GM21390 (cell line): ENCODE measurements at regions not wholly inside any gene's neighbourhood (a gene's known extent, or its start where the extent isn't known, plus 50 kb on each side); places are given as distances from the start of the nearest gene placed in this dataset.
"Not testable (repeated sequence)": the region's sequence is repeated elsewhere in the genome, so short reads cannot be mapped to it uniquely, and the experiment has no call there.

Source experiments
- ATAC-seq: cut with Tn5 transposase; IDR thresholded peaks from one replicate; pipeline ENCODE4 v1.9.1; 2021; ENCODE audit not compliant: unreplicated experiment

GRCh38 chr6:66127061-66127460 lies 420.0 kb upstream of the EYS start:
- ATAC-seq = no peak

DNA sequence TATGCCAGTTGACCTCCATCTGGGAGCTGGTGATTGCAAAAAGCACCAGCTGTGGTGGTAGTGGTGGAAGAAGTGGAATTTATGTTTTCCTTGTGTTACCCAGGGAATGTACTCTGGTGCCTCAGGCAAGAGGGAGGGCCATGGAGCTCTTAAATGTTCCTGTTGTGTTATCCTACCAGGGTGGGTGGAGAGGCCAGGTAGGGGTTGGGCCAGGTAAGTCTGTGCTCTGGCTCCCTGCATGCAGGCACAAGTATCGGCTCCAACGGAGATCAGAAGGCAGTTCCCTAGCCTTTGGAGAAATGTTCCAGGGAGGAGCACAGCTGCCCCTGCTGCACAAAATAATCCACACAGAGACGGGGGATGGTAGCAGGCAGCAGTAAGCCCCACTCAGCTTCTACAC lies 419.3 kb upstream of the EYS start:
- no peak for ATAC-seq

DNA sequence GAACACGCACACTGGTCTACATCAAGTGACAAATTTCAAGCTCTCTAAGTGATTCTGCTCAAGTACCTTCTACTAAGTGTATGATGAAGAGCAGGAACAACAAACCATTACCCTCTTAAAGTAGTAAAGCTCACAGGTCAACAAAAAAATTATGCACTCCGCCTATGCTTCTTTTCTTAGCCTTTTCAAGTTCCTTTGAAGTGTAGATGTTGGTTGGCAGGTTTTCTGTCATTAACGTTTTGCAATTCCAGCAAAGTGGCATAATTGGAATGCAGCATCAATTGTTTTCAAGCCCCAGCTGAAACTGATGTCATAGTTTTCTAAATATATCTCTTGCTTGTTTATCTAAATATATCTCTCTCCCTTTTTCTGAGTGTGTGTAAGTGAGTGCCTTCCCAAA lies 396.9 kb upstream of the EYS start:
- ATAC-seq = no peak

DNA sequence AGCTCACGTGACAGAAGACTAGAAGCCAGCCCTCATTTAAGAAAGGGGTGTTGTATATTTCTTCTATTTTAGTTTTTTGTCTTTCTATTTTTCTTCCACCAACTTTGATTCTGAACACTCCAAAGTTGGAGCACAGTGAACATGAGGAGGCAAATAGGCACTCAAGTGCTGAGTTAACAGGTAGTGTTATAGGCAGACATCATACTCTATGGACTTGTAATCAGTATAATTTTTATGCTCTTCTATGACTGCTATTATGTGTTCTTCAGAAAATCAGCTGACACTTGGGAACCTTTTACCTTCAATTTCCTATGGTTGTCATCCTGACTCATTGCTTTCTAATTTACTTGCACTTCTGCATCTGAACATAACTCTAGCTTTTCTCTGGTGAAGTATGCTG lies 396.3 kb upstream of the EYS start:
- ATAC-seq = no peak

DNA sequence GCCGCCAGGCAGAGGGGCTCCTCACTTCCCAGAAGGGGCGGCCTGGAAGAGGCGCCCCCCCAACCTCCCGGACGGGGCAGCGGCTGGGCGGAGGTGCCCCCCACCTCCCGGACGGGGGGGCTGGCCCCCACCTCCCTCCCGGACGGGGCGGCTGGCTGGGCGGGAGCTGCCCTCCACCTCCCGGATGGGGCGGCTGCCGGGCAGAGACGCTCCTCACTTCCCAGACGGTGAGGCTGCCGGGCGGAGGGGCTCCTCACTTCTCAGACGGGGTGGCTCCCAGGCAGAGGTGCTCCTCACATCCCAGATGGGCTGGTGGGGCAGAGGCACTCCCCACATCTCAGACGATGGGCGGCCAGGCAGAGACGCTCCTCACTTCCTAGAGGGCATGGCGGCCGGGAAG lies 389.7 kb upstream of the EYS start:
- no peak for ATAC-seq

- ATAC-seq = no peak
Measured at GRCh38 chr6:66094615-66095014, 387.6 kb upstream of the EYS start.

GRCh38 chr6:66092306-66092705 lies 385.3 kb upstream of the EYS start:
- ATAC-seq = not testable (repeated sequence)

- ATAC-seq = no peak
Measured at GRCh38 chr6:66086532-66086931, 379.5 kb upstream of the EYS start.

DNA sequence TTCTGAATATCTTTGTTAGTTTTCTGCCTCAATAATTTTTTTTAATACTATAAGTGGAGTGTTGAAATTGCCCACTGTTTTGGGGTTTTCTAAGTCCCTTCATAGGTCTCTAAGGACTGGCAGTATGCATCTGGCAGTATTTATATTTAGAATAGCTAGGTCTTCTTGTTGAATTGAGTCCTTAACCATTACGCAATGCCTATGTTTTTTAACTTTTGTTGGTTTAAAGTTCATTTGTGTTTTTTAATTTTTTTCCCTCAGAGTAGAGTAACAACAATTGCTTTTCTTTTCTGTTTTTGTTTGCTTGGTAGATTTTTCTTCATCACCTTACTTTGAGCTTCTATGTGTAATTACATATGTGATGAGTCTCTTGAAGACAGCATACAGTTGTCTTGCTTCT lies 375.9 kb upstream of the EYS start:
- no peak for ATAC-seq

DNA sequence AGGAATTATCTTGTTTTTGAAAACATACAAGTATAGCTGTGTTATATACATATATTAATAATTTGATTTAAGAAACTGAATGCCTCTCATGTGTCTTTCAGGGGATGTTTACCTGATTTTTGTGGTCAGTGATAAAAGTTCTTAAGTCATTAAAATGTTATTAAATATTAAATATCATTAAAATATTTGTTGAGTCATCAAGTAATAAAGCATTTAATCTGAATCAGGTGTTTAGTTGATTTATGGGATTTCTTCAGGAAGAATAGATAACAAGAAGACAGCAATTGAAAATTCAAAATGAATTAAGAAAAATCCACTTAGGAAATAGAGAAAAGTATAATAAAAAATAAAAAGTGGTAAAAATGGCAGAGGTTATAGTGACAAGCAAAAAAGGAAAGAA lies 361.9 kb upstream of the EYS start:
- no peak for ATAC-seq

DNA sequence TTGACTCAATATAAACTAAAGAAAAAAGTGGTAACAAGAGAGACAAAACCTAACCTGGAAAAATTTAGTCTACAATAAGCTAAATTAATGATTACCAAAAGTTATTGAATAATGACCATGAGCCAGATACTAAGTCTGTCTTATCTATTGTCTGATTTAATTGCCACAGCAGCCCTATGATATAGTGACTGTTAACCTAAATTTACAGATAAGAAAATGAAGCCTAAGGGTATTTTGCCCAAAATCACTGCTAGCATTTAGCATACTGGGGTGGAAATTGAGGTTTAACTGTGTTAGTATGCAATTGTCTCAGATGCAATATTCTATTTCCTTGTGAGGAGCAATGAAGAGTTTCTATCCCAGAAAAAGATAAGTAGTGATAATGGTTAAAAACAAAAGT lies 361.0 kb upstream of the EYS start:
- ATAC-seq = no peak

GRCh38 chr6:66065313-66065712 lies 358.3 kb upstream of the EYS start:
- no peak for ATAC-seq

GRCh38 chr6:66057034-66057433 lies 350.0 kb upstream of the EYS start:
- no peak for ATAC-seq

- ATAC-seq = no peak
Measured at GRCh38 chr6:66054967-66055366, 347.9 kb upstream of the EYS start.

- ATAC-seq = no peak
Measured at GRCh38 chr6:66051812-66052211, 344.8 kb upstream of the EYS start.

DNA sequence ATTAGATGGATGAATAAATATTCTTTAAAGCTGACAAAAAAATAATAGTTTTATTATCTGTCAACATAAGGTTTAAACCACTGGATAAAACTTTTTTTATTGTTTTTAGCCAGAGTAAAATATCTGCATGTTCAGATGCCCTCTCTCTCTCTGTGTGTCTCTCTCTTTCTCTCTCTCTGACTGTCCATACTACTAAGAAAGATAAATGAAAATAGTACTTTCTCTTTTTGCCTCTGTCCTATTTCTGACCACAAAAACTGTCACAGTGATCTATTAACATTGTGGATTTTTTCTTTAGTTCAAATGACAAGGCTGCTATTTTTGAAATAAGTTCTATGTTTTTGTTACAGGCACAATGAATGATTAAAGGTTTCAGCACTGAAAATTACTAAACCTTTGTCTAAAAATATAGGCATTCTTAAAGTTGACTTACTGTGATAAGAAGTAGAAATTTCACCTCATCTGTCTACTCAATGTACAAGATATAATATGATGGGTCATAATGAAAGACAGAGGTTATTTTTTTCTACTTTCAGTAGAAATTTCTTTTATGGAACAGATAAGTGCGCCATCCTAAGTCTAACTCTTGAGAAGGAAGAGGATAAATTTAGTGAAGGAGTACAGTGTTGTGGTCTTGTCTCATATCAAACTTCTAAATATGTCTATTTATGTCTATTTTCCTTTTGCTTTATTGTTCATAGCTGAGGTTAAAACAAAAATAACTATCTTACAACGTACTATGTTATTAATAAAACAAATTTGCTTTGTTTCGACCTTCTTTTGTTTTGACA lies 341.9 kb upstream of the EYS start:
- ATAC-seq = no peak

DNA sequence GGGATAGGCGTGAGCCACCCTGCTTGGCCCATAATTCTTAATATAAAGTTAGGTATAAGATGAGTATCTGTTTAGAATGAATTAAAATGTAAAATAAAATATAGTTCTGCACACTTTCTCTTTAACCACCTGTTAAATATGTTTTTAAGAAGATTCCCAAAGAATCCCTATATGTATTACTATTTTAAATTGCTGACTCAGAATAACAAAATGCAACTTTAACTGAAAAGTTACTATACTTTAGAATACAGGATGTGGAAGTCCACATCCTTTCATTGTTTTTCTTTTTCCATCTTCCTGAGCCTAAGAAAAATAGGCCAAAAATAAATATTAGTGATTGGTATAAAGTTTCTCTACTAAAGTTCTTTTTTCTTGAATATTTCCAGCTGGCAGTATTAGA lies 325.6 kb upstream of the EYS start:
- no peak for ATAC-seq

DNA sequence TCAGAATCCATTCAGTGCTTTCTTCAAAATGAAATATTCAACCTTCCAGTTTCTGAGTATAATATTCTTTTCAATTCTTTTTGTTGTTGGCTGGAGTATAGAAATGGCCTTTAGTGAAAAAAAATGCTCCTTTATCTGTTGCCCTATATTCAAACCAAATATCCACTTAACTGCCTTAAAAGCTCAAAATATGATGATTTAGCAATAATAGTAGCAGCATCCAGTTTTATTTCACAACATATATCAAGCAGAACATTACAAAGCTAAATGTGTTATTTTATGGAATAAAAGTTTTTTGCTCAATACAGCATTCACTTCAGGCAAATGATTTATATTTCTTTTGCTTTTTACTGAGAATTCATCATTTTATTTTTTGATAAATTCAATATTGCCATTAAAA lies 322.4 kb upstream of the EYS start:
- no peak for ATAC-seq

GRCh38 chr6:65999288-65999791 lies 292.3 kb upstream of the EYS start:
- ATAC-seq = no peak

DNA sequence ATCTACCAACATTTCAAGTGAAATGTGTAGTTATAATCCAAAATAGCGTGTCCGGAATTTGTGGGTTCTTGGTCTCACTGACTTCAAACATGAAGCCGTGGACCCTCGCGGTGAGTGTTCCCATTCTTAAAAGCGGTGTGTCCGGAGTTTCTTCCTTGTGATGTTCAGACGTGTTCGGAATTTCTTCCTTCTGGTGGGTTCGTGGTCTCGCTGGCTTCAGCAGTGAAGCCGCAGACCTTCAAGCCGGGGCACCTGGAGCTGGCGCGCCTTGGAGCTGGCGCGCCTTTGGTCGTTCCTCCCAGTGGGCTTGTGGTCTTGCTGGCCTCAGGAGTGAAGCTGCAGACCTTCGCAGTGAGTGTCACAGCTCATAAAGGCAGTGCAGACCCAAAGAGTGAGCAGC lies 291.5 kb upstream of the EYS start:
- no peak for ATAC-seq

- no peak for ATAC-seq
Measured at GRCh38 chr6:65997539-65997938, 290.5 kb upstream of the EYS start.

DNA sequence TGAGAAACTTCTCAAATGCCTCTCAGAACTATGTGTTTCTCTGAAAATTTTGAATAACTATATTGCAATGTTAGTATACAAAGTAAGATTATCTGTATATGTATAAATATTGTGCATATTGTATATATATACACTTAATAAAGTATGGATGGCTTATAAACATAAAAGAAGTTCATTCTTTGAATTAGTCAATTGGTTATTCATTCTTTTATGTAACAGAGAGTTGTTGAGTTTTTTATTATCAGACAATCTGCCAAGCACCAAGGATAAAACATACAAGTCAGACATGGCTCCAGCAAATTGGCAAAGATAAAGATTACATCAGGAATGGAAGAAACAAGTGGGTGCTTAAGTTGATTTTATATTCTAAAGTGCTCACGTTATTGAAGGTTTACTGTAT lies 289.1 kb upstream of the EYS start:
- ATAC-seq = no peak

- no peak for ATAC-seq
Measured at GRCh38 chr6:65989676-65990075, 282.6 kb upstream of the EYS start.
